ENCODE measurements at regions not wholly inside any gene's neighbourhood (a gene's known extent, or its start where the extent isn't known, plus 50 kb on each side); places are given as distances from the start of the nearest gene placed in this dataset.
"Not testable (repeated sequence)": the region's sequence is repeated elsewhere in the genome, so short reads cannot be mapped to it uniquely, and the experiment has no call there.

- no peak for DNase-seq
Observed at GRCh38 chr13:86877441-86877840, 793.7 kb upstream of the SLITRK5 start.

DNA sequence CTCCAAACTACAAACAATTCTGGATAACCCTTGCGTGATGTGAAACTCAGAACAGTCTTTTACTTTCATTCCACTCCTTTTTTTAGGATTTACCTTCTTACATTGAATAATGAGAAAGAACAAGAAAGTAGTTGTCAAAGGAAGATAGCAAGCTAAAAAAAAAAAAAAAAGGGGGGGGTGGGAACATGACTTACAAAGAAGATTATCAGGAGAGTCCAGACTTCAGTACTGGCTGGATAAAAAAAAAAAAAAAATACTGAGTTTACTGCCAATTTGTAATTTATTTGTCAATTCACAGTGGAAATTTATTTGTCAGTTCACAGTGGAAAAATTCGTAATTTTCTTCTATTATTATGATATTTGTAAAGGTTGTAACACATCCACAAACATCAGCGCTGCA lies 792.4 kb upstream of the SLITRK5 start:
- no peak for DNase-seq

DNA sequence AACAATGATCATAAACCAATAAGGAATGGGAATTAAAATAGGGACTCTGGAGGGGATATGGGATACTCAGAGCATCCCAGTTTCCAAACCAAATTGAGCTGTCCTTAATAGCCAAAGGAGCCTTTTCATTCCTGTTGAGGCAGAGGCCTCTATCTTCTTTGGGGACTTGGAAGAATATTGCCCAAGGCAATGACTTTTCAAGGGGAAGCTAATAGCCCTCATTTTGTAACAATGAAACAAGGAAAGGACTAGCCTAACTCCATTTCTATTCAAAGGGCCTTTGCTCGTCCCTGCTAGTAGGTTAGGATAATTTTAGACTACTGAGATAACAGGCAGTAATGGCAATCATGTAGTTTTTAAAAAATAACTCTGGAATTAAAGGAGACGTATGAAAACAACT lies 789.8 kb upstream of the SLITRK5 start:
- no peak for DNase-seq

GRCh38 chr13:86882107-86882506 lies 789.1 kb upstream of the SLITRK5 start:
- DNase-seq = no peak

GRCh38 chr13:86882835-86883234 lies 788.3 kb upstream of the SLITRK5 start:
- no peak for DNase-seq

- DNase-seq = no peak
Observed at GRCh38 chr13:86892330-86892729, 778.8 kb upstream of the SLITRK5 start.

GRCh38 chr13:86900906-86901305 lies 770.3 kb upstream of the SLITRK5 start:
- no peak for DNase-seq

DNA sequence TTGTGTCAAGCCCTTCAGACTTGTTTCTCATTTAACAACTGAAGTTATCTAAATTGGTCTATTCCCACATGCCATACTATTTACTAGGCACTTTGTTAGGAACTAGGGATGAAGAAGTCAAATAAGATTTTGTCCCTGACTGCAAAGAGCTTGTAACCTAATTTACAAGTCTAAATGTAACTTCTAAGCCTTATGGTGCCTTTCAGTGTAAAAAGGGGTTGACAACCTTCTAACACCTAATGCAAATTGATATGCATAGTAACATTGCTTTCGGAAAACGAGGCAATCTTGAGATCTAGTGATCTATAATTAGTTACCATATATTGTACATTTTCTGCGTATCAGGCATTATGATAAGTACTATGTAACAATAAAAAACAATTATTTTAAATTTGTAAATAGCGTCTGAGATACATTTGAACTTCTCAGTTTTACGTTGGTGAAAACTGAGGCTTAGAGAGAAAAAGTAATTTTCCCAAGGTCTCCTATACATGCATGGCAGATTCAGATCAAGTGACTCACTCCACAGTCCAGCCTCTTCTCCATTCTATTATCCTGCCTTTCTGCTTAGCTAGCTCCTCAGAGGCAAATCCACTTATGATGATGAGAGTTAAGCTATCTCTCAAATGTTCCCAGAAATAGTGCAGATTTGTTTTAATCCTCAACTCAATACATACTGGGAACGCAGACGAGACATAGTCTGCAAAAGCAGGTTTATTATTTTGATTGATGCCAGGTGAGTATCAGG lies 764.9 kb upstream of the SLITRK5 start:
- DNase-seq = no peak

GRCh38 chr13:86907156-86907555 lies 764.0 kb upstream of the SLITRK5 start:
- no peak for DNase-seq

- no peak for DNase-seq
Observed at GRCh38 chr13:86909318-86909717, 761.9 kb upstream of the SLITRK5 start.

DNA sequence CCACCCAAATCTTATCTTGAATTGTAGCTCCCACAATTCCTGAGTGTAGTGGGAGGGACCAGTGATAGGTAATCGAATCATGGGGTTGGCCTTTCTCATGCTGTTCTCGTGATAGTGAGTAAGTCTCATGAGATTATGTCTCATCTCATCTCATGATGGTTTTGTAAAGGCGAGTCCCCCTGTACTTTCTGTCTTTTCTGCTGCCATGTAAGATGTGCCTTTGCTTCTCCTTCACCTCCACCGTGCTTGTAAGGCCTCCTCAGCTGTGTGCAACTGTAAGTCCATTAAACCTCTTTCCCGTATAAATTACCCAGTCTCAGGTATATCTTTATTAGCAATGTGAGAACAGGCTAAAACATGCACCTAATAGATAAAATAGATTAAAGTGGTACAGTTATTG lies 756.4 kb upstream of the SLITRK5 start:
- DNase-seq = no peak

DNA sequence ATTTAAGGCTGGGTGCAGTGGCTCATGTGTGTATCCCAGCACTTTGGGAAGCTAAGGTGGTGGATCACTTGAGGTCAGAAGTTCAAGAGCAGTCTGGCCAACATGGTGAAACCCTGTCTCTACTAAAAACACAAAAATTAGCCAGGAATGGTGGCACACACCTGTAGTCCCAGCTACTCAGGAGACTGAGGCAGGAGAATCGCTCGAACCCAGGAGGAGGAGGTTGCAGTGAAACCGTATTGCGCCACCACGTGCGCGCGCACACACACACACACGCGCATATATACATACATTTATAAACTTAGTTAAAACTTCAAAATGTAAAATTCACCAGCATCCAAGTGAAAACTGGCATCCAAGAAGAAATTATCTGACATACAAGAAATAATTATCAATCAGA lies 753.7 kb upstream of the SLITRK5 start:
- not testable (repeated sequence) for DNase-seq

GRCh38 chr13:86918682-86919081 lies 752.5 kb upstream of the SLITRK5 start:
- DNase-seq = no peak

DNA sequence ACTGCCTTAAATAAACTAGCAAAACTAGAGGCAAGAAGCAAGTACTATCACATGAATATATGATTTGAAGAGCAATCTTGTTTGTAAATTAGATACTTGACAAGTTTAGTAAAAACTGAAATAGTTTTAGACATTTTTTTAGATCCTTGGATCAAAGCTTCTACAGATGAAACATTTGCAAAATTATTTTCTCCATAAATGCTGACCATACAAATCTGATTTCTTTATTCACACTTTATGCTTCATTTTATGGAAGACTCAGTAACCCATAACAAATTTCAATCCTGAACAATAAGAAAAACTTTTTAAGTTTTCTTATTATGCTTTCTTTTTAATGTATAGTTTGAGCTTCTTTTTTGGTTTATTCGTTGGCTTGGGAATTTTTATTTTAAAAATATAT lies 750.2 kb upstream of the SLITRK5 start:
- DNase-seq = no peak

- DNase-seq = no peak
Observed at GRCh38 chr13:86922936-86923335, 748.2 kb upstream of the SLITRK5 start.

- not testable (repeated sequence) for DNase-seq
Observed at GRCh38 chr13:86926916-86927315, 744.3 kb upstream of the SLITRK5 start.

DNA sequence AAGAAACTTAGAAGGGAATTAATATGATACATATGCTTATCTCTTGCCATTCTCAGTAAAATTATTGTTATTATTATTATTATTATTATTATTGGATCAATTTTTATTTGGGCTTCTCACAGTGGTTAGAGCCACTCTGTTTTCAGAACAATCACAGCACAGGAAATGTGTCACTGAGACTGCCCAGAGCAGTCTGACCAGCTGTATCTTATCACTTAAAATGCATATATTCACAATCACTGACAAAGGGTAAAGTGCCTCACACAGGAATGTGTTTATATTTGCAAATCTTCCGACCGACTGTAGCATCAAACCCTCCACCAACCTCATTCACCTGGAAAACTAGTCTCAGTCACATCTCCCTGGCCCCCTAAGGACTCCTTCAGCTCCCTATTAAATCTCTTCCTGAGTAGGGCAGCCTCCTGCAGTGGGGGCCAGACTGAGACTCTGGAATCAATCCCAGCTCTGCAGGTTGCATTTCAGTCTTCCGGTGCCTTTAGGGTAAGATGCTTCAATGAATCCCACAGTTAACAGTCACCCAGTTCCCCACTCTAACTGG lies 738.3 kb upstream of the SLITRK5 start:
- no peak for DNase-seq

DNA sequence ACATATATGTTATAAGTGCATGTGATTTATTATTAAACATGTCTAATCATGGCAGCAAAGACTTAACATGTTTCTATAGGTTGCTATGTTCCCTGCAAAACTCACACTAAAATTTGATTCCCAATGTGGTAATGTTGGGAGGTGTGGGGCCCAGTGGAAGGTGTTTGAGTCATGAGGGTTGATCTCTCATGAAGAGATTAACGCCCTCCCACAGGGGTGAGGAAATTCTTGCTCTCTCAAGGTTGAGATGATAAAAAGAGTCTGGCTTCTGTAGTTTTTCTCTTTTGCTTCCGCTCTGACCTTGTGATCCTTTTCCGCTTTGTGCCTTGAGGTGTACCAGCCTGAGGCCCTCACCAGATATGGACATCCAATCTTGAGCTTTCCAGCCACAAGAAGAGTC lies 737.5 kb upstream of the SLITRK5 start:
- DNase-seq = no peak

DNA sequence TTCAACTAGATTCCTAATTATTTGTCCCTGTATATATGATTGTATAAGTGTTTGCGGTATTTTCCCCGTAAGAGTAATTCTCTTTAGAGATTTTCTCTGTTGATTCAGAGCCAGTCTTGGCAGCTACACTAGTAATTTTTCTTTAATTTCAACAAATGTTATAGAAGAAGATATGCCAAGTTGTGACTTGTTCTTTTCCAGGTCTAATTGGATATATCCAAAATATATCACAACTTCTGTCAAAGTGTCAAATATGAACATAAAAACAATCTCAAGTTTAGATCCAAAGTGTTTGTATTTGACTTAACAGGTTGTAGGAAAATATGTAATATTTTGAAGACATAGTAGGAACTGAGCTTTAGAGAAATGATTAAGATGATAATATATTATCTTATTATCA lies 733.9 kb upstream of the SLITRK5 start:
- DNase-seq = no peak

- no peak for DNase-seq
Observed at GRCh38 chr13:86945584-86945983, 725.6 kb upstream of the SLITRK5 start.

DNA sequence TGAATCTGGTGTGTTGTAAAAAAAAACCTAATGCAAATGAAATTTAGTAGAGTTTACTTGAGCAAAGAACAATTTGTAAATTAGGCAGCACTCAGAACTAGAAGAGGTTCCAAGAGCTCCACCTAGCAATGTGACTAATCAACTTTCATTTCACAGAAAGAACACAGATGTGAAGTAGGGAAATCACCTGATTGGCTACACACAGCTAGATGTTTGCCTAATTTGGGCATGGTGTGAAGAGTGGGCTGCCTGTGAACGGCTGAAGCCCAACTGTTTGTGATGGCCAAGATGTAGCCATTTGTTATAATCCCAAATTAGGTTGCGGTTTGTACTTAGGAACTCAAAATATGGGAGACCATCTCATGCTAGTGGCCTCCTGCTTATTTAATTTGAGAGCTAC lies 724.4 kb upstream of the SLITRK5 start:
- no peak for DNase-seq

DNA sequence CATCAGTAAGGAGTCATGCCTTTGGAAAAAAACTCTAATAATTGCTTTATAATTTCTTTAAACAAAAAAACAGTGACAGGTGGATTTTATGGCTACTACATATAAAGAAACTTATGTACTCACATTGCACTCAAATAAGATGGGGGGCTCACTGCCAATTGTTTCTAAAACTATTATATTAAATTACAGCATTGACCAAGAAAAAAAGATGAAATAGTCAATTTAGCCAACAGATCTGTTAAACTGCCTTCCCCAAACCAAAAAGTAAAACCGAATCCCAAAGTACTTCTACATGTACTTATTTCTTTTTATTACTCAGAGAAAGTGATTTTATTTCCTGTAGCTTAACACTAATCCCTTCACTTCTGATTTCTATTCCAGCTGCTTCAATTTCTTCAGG lies 716.8 kb upstream of the SLITRK5 start:
- no peak for DNase-seq

DNA sequence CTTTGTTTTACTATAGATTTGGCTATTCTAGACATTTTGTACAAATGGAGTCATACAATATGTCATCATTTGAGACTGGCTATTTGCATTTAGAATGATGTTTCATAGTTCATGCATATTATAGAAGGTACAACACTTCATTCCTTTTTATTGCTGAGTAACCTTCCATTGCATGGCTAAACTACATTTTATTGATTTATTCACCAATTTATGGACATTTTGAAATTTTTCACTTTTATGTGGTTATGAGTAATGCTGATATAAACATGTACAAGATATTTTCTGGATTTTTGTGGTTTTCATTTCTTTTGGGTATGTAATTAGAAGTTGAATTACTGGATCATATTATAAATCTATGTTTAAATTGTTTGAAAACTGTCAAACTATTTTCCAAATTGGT lies 710.3 kb upstream of the SLITRK5 start:
- no peak for DNase-seq

GRCh38 chr13:86974251-86974994 lies 696.7 kb upstream of the SLITRK5 start:
- DNase-seq = no peak

DNA sequence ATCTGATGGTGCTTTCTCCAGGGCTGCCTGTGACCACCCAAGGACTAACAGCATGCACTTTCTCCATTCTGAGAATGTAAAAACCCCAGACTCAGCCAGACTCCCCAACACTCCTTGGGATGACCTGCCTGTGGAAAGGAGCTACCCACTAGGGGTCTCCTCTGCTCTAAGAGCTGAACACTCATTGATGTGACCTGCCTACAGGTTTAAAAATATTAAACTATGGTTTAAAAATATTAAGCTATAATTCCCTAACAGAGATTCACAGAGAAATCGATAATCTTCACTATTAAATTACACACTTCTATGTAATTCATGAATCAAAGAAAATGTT lies 696.2 kb upstream of the SLITRK5 start:
- DNase-seq = no peak

Data from stimulated activated CD4-positive, alpha-beta T cell treated with anti-CD3 and anti-CD28 coated beads, Interleukin-4, amount 100 ng/mL, for 4 hours (primary cell).